ENCODE measurements at regions not wholly inside any gene's neighbourhood (a gene's known extent, or its start where the extent isn't known, plus 50 kb on each side); places are given as distances from the start of the nearest gene placed in this dataset.

- no peak for DNase-seq (ENCODE audit: extremely low spot score)
- ChIA-PET POLR2A (no interaction called here), CTCF (no interaction called here)
- no peak for TF ChIP-seq SUZ12 (IDR thresholded peaks at IDR 0.05)
- no peak for TF ChIP-seq CTBP1 (IDR thresholded peaks at IDR 0.05; ENCODE audit: borderline replicate concordance)
- TF ChIP-seq L3MBTL2 (conservative IDR thresholded peaks at IDR 0.05), result no peak
- TF ChIP-seq ELF4 (IDR thresholded peaks at IDR 0.05), result no peak
- no peak for TF ChIP-seq ZNF384 (IDR thresholded peaks at IDR 0.05)
- no peak for TF ChIP-seq NFRKB (IDR thresholded peaks at IDR 0.05)
- no peak for TF ChIP-seq FOXK2 (IDR thresholded peaks at IDR 0.05)
- no peak for TF ChIP-seq BHLHE40 (IDR thresholded peaks at IDR 0.05; ENCODE audit: borderline replicate concordance)
- no peak for TF ChIP-seq LEF1 (IDR thresholded peaks at IDR 0.05; ENCODE audit: borderline replicate concordance)
- TF ChIP-seq FOXM1 (IDR thresholded peaks at IDR 0.05; ENCODE audit: borderline replicate concordance), result no peak
- TF ChIP-seq HDGF (IDR thresholded peaks at IDR 0.05; ENCODE audit: borderline replicate concordance), result no peak
- TF ChIP-seq PKNOX1 (IDR thresholded peaks at IDR 0.05), result no peak
- no peak for TF ChIP-seq FOXA1 (IDR thresholded peaks at IDR 0.05)
- TF ChIP-seq SP1 (IDR thresholded peaks at IDR 0.05), result no peak
Observed at GRCh38 chr4:135191596-135191995, 990.0 kb upstream of the PABPC4L start.

- no peak for DNase-seq (ENCODE audit: extremely low spot score)
- TF ChIP-seq CTBP1 (IDR thresholded peaks at IDR 0.05; ENCODE audit: borderline replicate concordance), result no peak
- TF ChIP-seq HDGF (IDR thresholded peaks at IDR 0.05; ENCODE audit: borderline replicate concordance), result no peak
- no peak for TF ChIP-seq SP1 (IDR thresholded peaks at IDR 0.05)
- no peak for TF ChIP-seq FOXM1 (IDR thresholded peaks at IDR 0.05; ENCODE audit: borderline replicate concordance)
- no peak for TF ChIP-seq ZNF384 (IDR thresholded peaks at IDR 0.05)
- TF ChIP-seq NFRKB (IDR thresholded peaks at IDR 0.05), result no peak
- TF ChIP-seq ELF4 (IDR thresholded peaks at IDR 0.05), result no peak
- TF ChIP-seq TARDBP (IDR thresholded peaks at IDR 0.05), result no peak
- no peak for TF ChIP-seq FOXA1 (IDR thresholded peaks at IDR 0.05)
- TF ChIP-seq LEF1 (IDR thresholded peaks at IDR 0.05; ENCODE audit: borderline replicate concordance), result no peak
- TF ChIP-seq ARNT (IDR thresholded peaks at IDR 0.05), result no peak
- no peak for TF ChIP-seq PKNOX1 (IDR thresholded peaks at IDR 0.05)
- no peak for TF ChIP-seq SUZ12 (IDR thresholded peaks at IDR 0.05)
- no peak for TF ChIP-seq BHLHE40 (IDR thresholded peaks at IDR 0.05; ENCODE audit: borderline replicate concordance)
- TF ChIP-seq FOXK2 (IDR thresholded peaks at IDR 0.05), result no peak
- no peak for TF ChIP-seq L3MBTL2 (conservative IDR thresholded peaks at IDR 0.05)
- ChIA-PET POLR2A (no interaction called here), CTCF (no interaction called here)
Observed at GRCh38 chr4:135186002-135186401, 984.4 kb upstream of the PABPC4L start.

GRCh38 chr4:135185256-135185655 lies 983.7 kb upstream of the PABPC4L start:
- no peak for TF ChIP-seq TARDBP (IDR thresholded peaks at IDR 0.05)
- TF ChIP-seq PKNOX1 (IDR thresholded peaks at IDR 0.05), result no peak
- no peak for TF ChIP-seq CTBP1 (IDR thresholded peaks at IDR 0.05; ENCODE audit: borderline replicate concordance)
- no peak for TF ChIP-seq ELF4 (IDR thresholded peaks at IDR 0.05)
- TF ChIP-seq SUZ12 (IDR thresholded peaks at IDR 0.05), result no peak
- no peak for TF ChIP-seq SP1 (IDR thresholded peaks at IDR 0.05)
- TF ChIP-seq ZNF384 (IDR thresholded peaks at IDR 0.05), result no peak
- no peak for TF ChIP-seq NFRKB (IDR thresholded peaks at IDR 0.05)
- no peak for TF ChIP-seq HDGF (IDR thresholded peaks at IDR 0.05; ENCODE audit: borderline replicate concordance)
- TF ChIP-seq L3MBTL2 (conservative IDR thresholded peaks at IDR 0.05), result no peak
- TF ChIP-seq FOXM1 (IDR thresholded peaks at IDR 0.05; ENCODE audit: borderline replicate concordance), result no peak
- no peak for TF ChIP-seq BHLHE40 (IDR thresholded peaks at IDR 0.05; ENCODE audit: borderline replicate concordance)
- no peak for TF ChIP-seq FOXA1 (IDR thresholded peaks at IDR 0.05)
- no peak for TF ChIP-seq FOXK2 (IDR thresholded peaks at IDR 0.05)
- POLR2A ChIA-PET, result no interaction called here
- DNase-seq (ENCODE audit: extremely low spot score), result no peak
- CTCF ChIA-PET, result no interaction called here

GRCh38 chr4:135184715-135185114 lies 983.1 kb upstream of the PABPC4L start:
- TF ChIP-seq ELF4 (IDR thresholded peaks at IDR 0.05), result no peak
- no peak for TF ChIP-seq FOXM1 (IDR thresholded peaks at IDR 0.05; ENCODE audit: borderline replicate concordance)
- TF ChIP-seq ZNF384 (IDR thresholded peaks at IDR 0.05), result no peak
- TF ChIP-seq HDGF (IDR thresholded peaks at IDR 0.05; ENCODE audit: borderline replicate concordance), result no peak
- no peak for TF ChIP-seq FOXK2 (IDR thresholded peaks at IDR 0.05)
- no peak for TF ChIP-seq FOXA1 (IDR thresholded peaks at IDR 0.05)
- TF ChIP-seq ARNT (IDR thresholded peaks at IDR 0.05), result no peak
- TF ChIP-seq SUZ12 (IDR thresholded peaks at IDR 0.05), result no peak
- no peak for TF ChIP-seq CTBP1 (IDR thresholded peaks at IDR 0.05; ENCODE audit: borderline replicate concordance)
- TF ChIP-seq SP1 (IDR thresholded peaks at IDR 0.05), result no peak
- TF ChIP-seq NFRKB (IDR thresholded peaks at IDR 0.05), result no peak
- TF ChIP-seq PKNOX1 (IDR thresholded peaks at IDR 0.05), result no peak
- TF ChIP-seq L3MBTL2 (conservative IDR thresholded peaks at IDR 0.05), result no peak
- no peak for TF ChIP-seq BHLHE40 (IDR thresholded peaks at IDR 0.05; ENCODE audit: borderline replicate concordance)
- TF ChIP-seq TARDBP (IDR thresholded peaks at IDR 0.05), result no peak
- no peak for TF ChIP-seq LEF1 (IDR thresholded peaks at IDR 0.05; ENCODE audit: borderline replicate concordance)
- ChIA-PET CTCF (no interaction called here), POLR2A (no interaction called here)
- no peak for DNase-seq (ENCODE audit: extremely low spot score)

- no peak for DNase-seq (ENCODE audit: extremely low spot score)
- CTCF ChIA-PET, result no interaction called here
- POLR2A ChIA-PET, result no interaction called here
- TF ChIP-seq FOXM1 (IDR thresholded peaks at IDR 0.05; ENCODE audit: borderline replicate concordance), result no peak
- no peak for TF ChIP-seq FOXA1 (IDR thresholded peaks at IDR 0.05)
- no peak for TF ChIP-seq NFRKB (IDR thresholded peaks at IDR 0.05)
- TF ChIP-seq L3MBTL2 (conservative IDR thresholded peaks at IDR 0.05), result no peak
- TF ChIP-seq ARNT (IDR thresholded peaks at IDR 0.05), result no peak
- no peak for TF ChIP-seq CTBP1 (IDR thresholded peaks at IDR 0.05; ENCODE audit: borderline replicate concordance)
- no peak for TF ChIP-seq PKNOX1 (IDR thresholded peaks at IDR 0.05)
- TF ChIP-seq BHLHE40 (IDR thresholded peaks at IDR 0.05; ENCODE audit: borderline replicate concordance), result no peak
- TF ChIP-seq SP1 (IDR thresholded peaks at IDR 0.05), result no peak
- no peak for TF ChIP-seq SUZ12 (IDR thresholded peaks at IDR 0.05)
Observed at GRCh38 chr4:135177321-135177720, 975.7 kb upstream of the PABPC4L start.
